ENCODE measurements at regions not wholly inside any gene's neighbourhood (a gene's known extent, or its start where the extent isn't known, plus 50 kb on each side); places are given as distances from the start of the nearest gene placed in this dataset.

- 0% methylated on average over 1 of the region's 1 CpG for WGBS (ENCODE audit: insufficient coverage, low coverage, low lambda C conversion rate, missing lambda C conversion rate)
- DNase-seq (no peak), ATAC-seq (no peak)
- no peaks in the 10 kb centered on the region for H3K27me3 ChIP-seq
- H3K4me3 ChIP-seq = no peak overlapping the region
- no peaks in the 10 kb centered on the region for H3K4me1 ChIP-seq
- no peaks in the 10 kb centered on the region for H3K36me3 ChIP-seq
- H3K9me3 ChIP-seq = no peaks in the 10 kb centered on the region
- TF ChIP-seq CTCF (IDR thresholded peaks at IDR 0.05) (no peak), POLR2A (IDR thresholded peaks at IDR 0.05) (no peak)
- H3K27ac ChIP-seq = no peak overlapping the region
- intact Hi-C loops (cut with DNase I) = no loop called here
These were observed 1085.3 kb upstream of the PCDH10 start for GRCh38 chr4:132063829-132064228.

- Histone ChIP-seq H3K27me3 (no peaks in the 10 kb centered on the region), H3K4me3 (no peak overlapping the region), H3K36me3 (no peaks in the 10 kb centered on the region), H3K27ac (no peak overlapping the region), H3K4me1 (no peaks in the 10 kb centered on the region), H3K9me3 (no peaks in the 10 kb centered on the region)
- ATAC-seq = no peak
- no peak for DNase-seq
- intact Hi-C loops (cut with DNase I) = no loop called here
- whole genome bisulfite sequencing (ENCODE audit: insufficient coverage, low coverage, low lambda C conversion rate, missing lambda C conversion rate) = 34% methylated on average over 2 of the region's 2 CpGs
- TF ChIP-seq CTCF (IDR thresholded peaks at IDR 0.05) (no peak), POLR2A (IDR thresholded peaks at IDR 0.05) (no peak)
These were observed 1083.1 kb upstream of the PCDH10 start for GRCh38 chr4:132065940-132066495.

- DNase-seq = no peak
- TF ChIP-seq CTCF (IDR thresholded peaks at IDR 0.05) (no peak), POLR2A (IDR thresholded peaks at IDR 0.05) (no peak)
- Histone ChIP-seq H3K9me3 (no peaks in the 10 kb centered on the region), H3K4me1 (no peaks in the 10 kb centered on the region), H3K27me3 (no peaks in the 10 kb centered on the region), H3K36me3 (no peaks in the 10 kb centered on the region), H3K27ac (no peak overlapping the region), H3K4me3 (no peak overlapping the region)
- intact Hi-C loops (cut with DNase I) = no loop called here
- no peak for ATAC-seq
- 50% methylated on average over 1 of the region's 1 CpG for whole genome bisulfite sequencing (ENCODE audit: insufficient coverage, low coverage, low lambda C conversion rate, missing lambda C conversion rate)
These were observed 1077.3 kb upstream of the PCDH10 start for GRCh38 chr4:132071815-132072214.

GRCh38 chr4:132076829-132077228 is 1072.3 kb upstream of the PCDH10 start:
- 33% methylated on average over 2 of the region's 2 CpGs for WGBS (ENCODE audit: insufficient coverage, low coverage, low lambda C conversion rate, missing lambda C conversion rate)
- ATAC-seq (no peak), DNase-seq (no peak)
- intact Hi-C loops (cut with DNase I) = no loop called here
- Histone ChIP-seq H3K27ac (no peak overlapping the region), H3K4me3 (no peak overlapping the region), H3K9me3 (no peaks in the 10 kb centered on the region), H3K4me1 (no peaks in the 10 kb centered on the region), H3K36me3 (no peaks in the 10 kb centered on the region), H3K27me3 (no peaks in the 10 kb centered on the region)
- TF ChIP-seq CTCF (IDR thresholded peaks at IDR 0.05) (no peak), POLR2A (IDR thresholded peaks at IDR 0.05) (no peak)

GRCh38 chr4:132085105-132085504 is 1064.0 kb upstream of the PCDH10 start:
- no peak for TF ChIP-seq POLR2A (IDR thresholded peaks at IDR 0.05)
- TF ChIP-seq CTCF (IDR thresholded peaks at IDR 0.05) = no peak

More at GRCh38 chr4:132085105-132085504, 1064.0 kb upstream of the PCDH10 start:
- Histone ChIP-seq H3K9me3 (no peaks in the 10 kb centered on the region), H3K4me1 (no peaks in the 10 kb centered on the region), H3K27me3 (no peaks in the 10 kb centered on the region), H3K36me3 (no peaks in the 10 kb centered on the region), H3K4me3 (no peak overlapping the region), H3K27ac (no peak overlapping the region)
- no peak for ATAC-seq
- WGBS (ENCODE audit: insufficient coverage, low coverage, low lambda C conversion rate, missing lambda C conversion rate) = 61% methylated on average over 4 of the region's 4 CpGs
- intact Hi-C loops (cut with DNase I) = no loop called here
- no peak for DNase-seq

Measured in right lobe of liver (tissue), 6 donors.